Panc1 (cell line): ENCODE measurements at regions not wholly inside any gene's neighbourhood (a gene's known extent, or its start where the extent isn't known, plus 50 kb on each side); places are given as distances from the start of the nearest gene placed in this dataset.

Source experiments
- ATAC-seq: fragments of 200-7000 bp; cut with Tn5 transposase; 2 replicates; pipeline ENCODE4 v1.9.1; 2020; ENCODE audit warnings: mild to moderate bottlenecking, moderate library complexity
- BruUV-seq: library from RNA; stranded (reverse); fragments of 400-500 nt; replicated peaks from 2 replicates; lab custom pipeline; 2021; lab: Mats Ljungman, UMichigan
- CTCF ChIA-PET: fragments of 300-600 bp; sonication (Branson Sonifier 250); formaldehyde crosslinking; loops from one replicate; lab custom pipeline; 2022; ENCODE audit warnings: antibody characterized with exemption; lab: Charles Lee
- POLR2A ChIA-PET: fragments of 300-600 bp; sonication (Branson Sonifier 250); formaldehyde crosslinking; loops from one replicate; lab custom pipeline; 2022; ENCODE audit warnings: antibody characterized with exemption; lab: Charles Lee
- DNase-seq: peaks from one replicate; pipeline ENCODE4 v3.0.0-alpha.2; 2010; ENCODE audit warnings: low read depth, low spot score
- H3K27ac ChIP-seq: 2 replicates; pipeline ENCODE4 v1.5.1; 2011; ENCODE audit warnings: mild to moderate bottlenecking, low read length, inconsistent platforms
- H3K27me3 ChIP-seq: fragments of 200-500 bp; sonication (Bioruptor generic); 2 replicates; pipeline ENCODE4 v1.6.0; 2014; ENCODE audit warnings: low read length, inconsistent platforms; ENCODE audit not compliant: control insufficient read depth, insufficient read depth
- H3K36me3 ChIP-seq: fragments of 200-500 bp; sonication (Bioruptor generic); 2 replicates; pipeline ENCODE4 v1.5.1; 2014; ENCODE audit warnings: inconsistent platforms, mild to moderate bottlenecking, low read length, moderate library complexity; ENCODE audit not compliant: control insufficient read depth, insufficient read depth
- H3K4me1 ChIP-seq: 2 replicates; pipeline ENCODE4 v1.5.1; 2011; ENCODE audit warnings: inconsistent platforms, mild to moderate bottlenecking, low read length, moderate library complexity; ENCODE audit not compliant: control insufficient read depth, insufficient read depth
- H3K4me3 ChIP-seq, 2 experiments: 2 replicates each; pipeline ENCODE4 v1.5.1; 2011 to 2012; ENCODE audit warnings: low read depth in 2 of 2, low read length in 2 of 2, mild to moderate bottlenecking in 2 of 2, inconsistent platforms in 1 of 2, moderate library complexity in 1 of 2
- H3K9me3 ChIP-seq: fragments of 200-500 bp; sonication (Bioruptor generic); 2 replicates; pipeline ENCODE4 v1.5.1; 2014; ENCODE audit warnings: low read depth, mild to moderate bottlenecking, inconsistent platforms, low read length, moderate library complexity; ENCODE audit not compliant: control insufficient read depth, insufficient read depth
- POLR2AphosphoS5 ChIP-seq: IDR thresholded peaks from 2 replicates; pipeline ENCODE4 v1.6.1; 2012; ENCODE audit warnings: mild to moderate bottlenecking, low read depth, low read length, moderate library complexity
- SIN3A ChIP-seq: IDR thresholded peaks from 2 replicates; pipeline ENCODE4 v1.6.1; 2012; ENCODE audit warnings: low read depth, mild to moderate bottlenecking, low read length, moderate library complexity, borderline replicate concordance; ENCODE audit not compliant: insufficient read depth
- TCF7L2 ChIP-seq: IDR thresholded peaks from 2 replicates; pipeline ENCODE4 v1.6.1; 2011; ENCODE audit warnings: mild to moderate bottlenecking, low read depth, low read length, inconsistent platforms
- in situ Hi-C: cut with HindIII; loops from 2 replicates; pipeline ENCODE4 v1.10.0; 2016; ENCODE audit warnings: low sequenced_read_pairs, low pct_unique_long_range_greater_than_20kb
- intact Hi-C: fragments of 100-400 bp; cut with micrococcal nuclease; formaldehyde crosslinking; loops from one replicate; pipeline ENCODE4 v1.10.0; 2022; ENCODE audit not compliant: unreplicated experiment
- TF ChIP-seq, protein P1 (sequence below), 2 experiments: IDR thresholded peaks; 2 replicates each; pipeline ENCODE4 v1.6.1; 2011 to 2012; ENCODE audit warnings: low read depth in 2 of 2, control low read depth in 1 of 2, low read length in 1 of 2, mild to moderate bottlenecking in 1 of 2, moderate library complexity in 1 of 2; ENCODE audit not compliant: insufficient read depth in 1 of 2
- TF ChIP-seq, protein P2 (sequence below): fragments of 450-650 bp; IDR thresholded peaks from 2 replicates; pipeline ENCODE4 v1.5.1; 2017; ENCODE audit warnings: mild to moderate bottlenecking

DNA sequence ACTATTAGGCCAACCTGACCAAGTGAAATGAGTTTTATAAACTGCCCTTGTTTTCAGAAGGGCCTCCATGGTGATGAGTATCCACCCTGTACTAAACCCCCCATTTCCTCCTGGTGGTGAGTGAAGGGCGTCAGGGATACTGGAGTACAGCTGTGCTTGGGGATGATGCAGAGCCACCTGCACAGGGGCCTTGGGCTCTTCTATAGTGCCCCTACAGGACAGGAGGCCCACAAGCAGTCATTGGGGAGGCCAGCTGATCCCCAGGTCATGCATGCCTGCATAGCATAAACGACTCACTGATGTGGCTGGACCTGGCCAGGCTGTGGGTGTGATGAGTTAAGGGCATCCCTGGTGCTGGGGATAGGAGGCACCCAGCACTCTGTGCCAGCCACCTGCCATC lies 114.1 kb upstream of the CELF2 start:
- ATAC-seq: no peak
- Histone ChIP-seq H3K4me3 (no peak overlapping the region), H3K4me1 (no peaks in the 10 kb centered on the region), H3K36me3 (no peaks in the 10 kb centered on the region), H3K9me3 (no peaks in the 10 kb centered on the region), H3K27ac (no peak overlapping the region), H3K27me3 (no peaks in the 10 kb centered on the region)
- TF ChIP-seq, protein P1, sequence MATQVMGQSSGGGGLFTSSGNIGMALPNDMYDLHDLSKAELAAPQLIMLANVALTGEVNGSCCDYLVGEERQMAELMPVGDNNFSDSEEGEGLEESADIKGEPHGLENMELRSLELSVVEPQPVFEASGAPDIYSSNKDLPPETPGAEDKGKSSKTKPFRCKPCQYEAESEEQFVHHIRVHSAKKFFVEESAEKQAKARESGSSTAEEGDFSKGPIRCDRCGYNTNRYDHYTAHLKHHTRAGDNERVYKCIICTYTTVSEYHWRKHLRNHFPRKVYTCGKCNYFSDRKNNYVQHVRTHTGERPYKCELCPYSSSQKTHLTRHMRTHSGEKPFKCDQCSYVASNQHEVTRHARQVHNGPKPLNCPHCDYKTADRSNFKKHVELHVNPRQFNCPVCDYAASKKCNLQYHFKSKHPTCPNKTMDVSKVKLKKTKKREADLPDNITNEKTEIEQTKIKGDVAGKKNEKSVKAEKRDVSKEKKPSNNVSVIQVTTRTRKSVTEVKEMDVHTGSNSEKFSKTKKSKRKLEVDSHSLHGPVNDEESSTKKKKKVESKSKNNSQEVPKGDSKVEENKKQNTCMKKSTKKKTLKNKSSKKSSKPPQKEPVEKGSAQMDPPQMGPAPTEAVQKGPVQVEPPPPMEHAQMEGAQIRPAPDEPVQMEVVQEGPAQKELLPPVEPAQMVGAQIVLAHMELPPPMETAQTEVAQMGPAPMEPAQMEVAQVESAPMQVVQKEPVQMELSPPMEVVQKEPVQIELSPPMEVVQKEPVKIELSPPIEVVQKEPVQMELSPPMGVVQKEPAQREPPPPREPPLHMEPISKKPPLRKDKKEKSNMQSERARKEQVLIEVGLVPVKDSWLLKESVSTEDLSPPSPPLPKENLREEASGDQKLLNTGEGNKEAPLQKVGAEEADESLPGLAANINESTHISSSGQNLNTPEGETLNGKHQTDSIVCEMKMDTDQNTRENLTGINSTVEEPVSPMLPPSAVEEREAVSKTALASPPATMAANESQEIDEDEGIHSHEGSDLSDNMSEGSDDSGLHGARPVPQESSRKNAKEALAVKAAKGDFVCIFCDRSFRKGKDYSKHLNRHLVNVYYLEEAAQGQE (IDR thresholded peaks at IDR 0.05; ENCODE audit: insufficient read depth in 1 of 2, low read depth in 2 of 2, low read length in 1 of 2): no peak
- no peak for TF ChIP-seq TCF7L2
- TF ChIP-seq POLR2AphosphoS5: no peak
- intact Hi-C loops: no loop called here
- BruUV-seq: no TSS peak
- in situ Hi-C loops: no loop called here
- DNase-seq: no peak
- ChIA-PET POLR2A (no interaction called here), CTCF (no interaction called here)

DNA sequence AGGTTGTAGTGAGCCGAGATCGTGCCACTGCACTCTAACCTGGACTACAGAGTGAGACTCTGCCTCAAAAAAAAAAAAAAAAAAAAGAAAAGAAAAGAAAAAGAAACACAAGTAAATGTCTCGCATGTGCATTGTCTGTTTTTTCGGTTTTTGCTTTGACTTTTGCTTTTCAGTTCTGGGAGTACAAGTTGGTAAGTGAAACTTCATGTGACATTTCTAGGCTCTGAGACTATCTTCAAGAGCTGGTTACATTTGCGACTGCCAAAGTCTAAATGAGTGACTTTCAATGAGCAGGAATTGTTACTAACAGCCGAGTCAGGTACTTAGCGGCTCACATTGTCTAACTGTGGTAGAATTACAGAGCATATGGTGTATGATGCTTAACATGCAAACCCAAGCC lies 107.0 kb upstream of the CELF2 start:
- Histone ChIP-seq H3K27ac (no peak overlapping the region), H3K4me3 (no peak overlapping the region), H3K36me3 (no peaks in the 10 kb centered on the region), H3K27me3 (no peaks in the 10 kb centered on the region), H3K9me3 (no peaks in the 10 kb centered on the region), H3K4me1 (no peaks in the 10 kb centered on the region)
- in situ Hi-C loops: no loop called here
- ChIA-PET POLR2A (no interaction called here), CTCF (no interaction called here)
- no TSS peak for BruUV-seq
- no peak for ATAC-seq
- TF ChIP-seq, protein P1 (IDR thresholded peaks at IDR 0.05; ENCODE audit: insufficient read depth in 1 of 2, low read depth in 2 of 2, low read length in 1 of 2): no peak
- TF ChIP-seq SIN3A (no peak), TCF7L2 (no peak), POLR2AphosphoS5 (no peak)
- TF ChIP-seq, protein P2, sequence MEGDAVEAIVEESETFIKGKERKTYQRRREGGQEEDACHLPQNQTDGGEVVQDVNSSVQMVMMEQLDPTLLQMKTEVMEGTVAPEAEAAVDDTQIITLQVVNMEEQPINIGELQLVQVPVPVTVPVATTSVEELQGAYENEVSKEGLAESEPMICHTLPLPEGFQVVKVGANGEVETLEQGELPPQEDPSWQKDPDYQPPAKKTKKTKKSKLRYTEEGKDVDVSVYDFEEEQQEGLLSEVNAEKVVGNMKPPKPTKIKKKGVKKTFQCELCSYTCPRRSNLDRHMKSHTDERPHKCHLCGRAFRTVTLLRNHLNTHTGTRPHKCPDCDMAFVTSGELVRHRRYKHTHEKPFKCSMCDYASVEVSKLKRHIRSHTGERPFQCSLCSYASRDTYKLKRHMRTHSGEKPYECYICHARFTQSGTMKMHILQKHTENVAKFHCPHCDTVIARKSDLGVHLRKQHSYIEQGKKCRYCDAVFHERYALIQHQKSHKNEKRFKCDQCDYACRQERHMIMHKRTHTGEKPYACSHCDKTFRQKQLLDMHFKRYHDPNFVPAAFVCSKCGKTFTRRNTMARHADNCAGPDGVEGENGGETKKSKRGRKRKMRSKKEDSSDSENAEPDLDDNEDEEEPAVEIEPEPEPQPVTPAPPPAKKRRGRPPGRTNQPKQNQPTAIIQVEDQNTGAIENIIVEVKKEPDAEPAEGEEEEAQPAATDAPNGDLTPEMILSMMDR: no peak
- no peak for DNase-seq
- intact Hi-C loops: no loop called here
